ENCODE measurements at regions not wholly inside any gene's neighbourhood (a gene's known extent, or its start where the extent isn't known, plus 50 kb on each side); places are given as distances from the start of the nearest gene placed in this dataset.

DNA sequence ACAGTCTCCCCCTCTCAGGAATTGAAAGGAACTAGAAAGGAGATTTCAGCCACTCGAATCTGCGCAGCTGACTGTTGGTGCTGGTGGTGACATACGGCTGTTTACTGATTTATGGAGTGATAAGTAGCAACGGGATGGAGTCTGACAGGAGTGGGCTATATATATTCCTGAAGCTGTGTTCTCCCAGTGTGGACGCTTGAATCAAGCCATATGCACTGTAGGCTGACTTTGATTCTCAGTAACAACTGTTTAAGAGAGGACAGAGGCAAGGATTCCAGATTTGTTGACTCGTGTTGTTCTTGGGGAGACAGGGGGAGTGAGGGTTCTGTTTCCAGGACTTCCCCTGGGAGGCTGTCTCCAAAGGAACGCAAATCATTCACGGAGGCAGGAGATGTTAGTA, 260.1 kb upstream of the AUTS2 start:
- TF ChIP-seq, protein P1, sequence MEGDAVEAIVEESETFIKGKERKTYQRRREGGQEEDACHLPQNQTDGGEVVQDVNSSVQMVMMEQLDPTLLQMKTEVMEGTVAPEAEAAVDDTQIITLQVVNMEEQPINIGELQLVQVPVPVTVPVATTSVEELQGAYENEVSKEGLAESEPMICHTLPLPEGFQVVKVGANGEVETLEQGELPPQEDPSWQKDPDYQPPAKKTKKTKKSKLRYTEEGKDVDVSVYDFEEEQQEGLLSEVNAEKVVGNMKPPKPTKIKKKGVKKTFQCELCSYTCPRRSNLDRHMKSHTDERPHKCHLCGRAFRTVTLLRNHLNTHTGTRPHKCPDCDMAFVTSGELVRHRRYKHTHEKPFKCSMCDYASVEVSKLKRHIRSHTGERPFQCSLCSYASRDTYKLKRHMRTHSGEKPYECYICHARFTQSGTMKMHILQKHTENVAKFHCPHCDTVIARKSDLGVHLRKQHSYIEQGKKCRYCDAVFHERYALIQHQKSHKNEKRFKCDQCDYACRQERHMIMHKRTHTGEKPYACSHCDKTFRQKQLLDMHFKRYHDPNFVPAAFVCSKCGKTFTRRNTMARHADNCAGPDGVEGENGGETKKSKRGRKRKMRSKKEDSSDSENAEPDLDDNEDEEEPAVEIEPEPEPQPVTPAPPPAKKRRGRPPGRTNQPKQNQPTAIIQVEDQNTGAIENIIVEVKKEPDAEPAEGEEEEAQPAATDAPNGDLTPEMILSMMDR (IDR thresholded peaks at IDR 0.05) = no peak
- TF ChIP-seq POLR2AphosphoS5 (IDR thresholded peaks at IDR 0.05) (no peak), EP300 (IDR thresholded peaks at IDR 0.05) (no peak)
